ENCODE measurements at regions not wholly inside any gene's neighbourhood (a gene's known extent, or its start where the extent isn't known, plus 50 kb on each side); places are given as distances from the start of the nearest gene placed in this dataset.

GRCh38 chr2:230599853-230600252 is 112.8 kb upstream of the CAB39 start:
- CTCF ChIA-PET, result no interaction called here

More at GRCh38 chr2:230599853-230600252, 112.8 kb upstream of the CAB39 start:
- Mint-ChIP-seq H3K27me3 (ENCODE audit: low read depth) (no peaks in the 10 kb centered on the region), H3K4me1 (peaks cover 5% of the 10 kb centered on the region), H3K36me3 (peaks cover 4% of the 10 kb centered on the region), H3K27ac (no peak overlapping the region), H3K9me3 (peaks cover 11% of the 10 kb centered on the region), H3K4me3 (no peak overlapping the region)
- DNase-seq (ENCODE audit: low spot score) (no peak), ATAC-seq (no peak)
- POLR2A ChIA-PET, result no interaction called here
- TF ChIP-seq ZSCAN18 (CRISPR knock-in tag; IDR thresholded peaks at IDR 0.05), result no peak
- TF ChIP-seq NFYB (CRISPR knock-in tag; conservative IDR thresholded peaks at IDR 0.05; ENCODE audit: low read depth), result no peak
- TF ChIP-seq RELA (CRISPR knock-in tag; IDR thresholded peaks at IDR 0.05; ENCODE audit: borderline replicate concordance), result no peak
- TF ChIP-seq, protein P1, sequence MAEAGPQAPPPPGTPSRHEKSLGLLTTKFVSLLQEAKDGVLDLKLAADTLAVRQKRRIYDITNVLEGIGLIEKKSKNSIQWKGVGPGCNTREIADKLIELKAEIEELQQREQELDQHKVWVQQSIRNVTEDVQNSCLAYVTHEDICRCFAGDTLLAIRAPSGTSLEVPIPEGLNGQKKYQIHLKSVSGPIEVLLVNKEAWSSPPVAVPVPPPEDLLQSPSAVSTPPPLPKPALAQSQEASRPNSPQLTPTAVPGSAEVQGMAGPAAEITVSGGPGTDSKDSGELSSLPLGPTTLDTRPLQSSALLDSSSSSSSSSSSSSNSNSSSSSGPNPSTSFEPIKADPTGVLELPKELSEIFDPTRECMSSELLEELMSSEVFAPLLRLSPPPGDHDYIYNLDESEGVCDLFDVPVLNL (CRISPR knock-in tag; IDR thresholded peaks at IDR 0.05; ENCODE audit: borderline replicate concordance, low read depth), result no peak
- TF ChIP-seq ZNF317 (CRISPR knock-in tag; IDR thresholded peaks at IDR 0.05; ENCODE audit: borderline replicate concordance, low read depth), result no peak
- no peak for TF ChIP-seq STAT6 (CRISPR knock-in tag; conservative IDR thresholded peaks at IDR 0.05; ENCODE audit: low read depth)
- TF ChIP-seq ZNF671 (CRISPR knock-in tag; IDR thresholded peaks at IDR 0.05), result no peak
- TF ChIP-seq USF2 (CRISPR knock-in tag; IDR thresholded peaks at IDR 0.05), result no peak
- TF ChIP-seq TEAD1 (CRISPR knock-in tag; IDR thresholded peaks at IDR 0.05), result no peak
- no peak for TF ChIP-seq ZNF512 (CRISPR knock-in tag; IDR thresholded peaks at IDR 0.05; ENCODE audit: borderline replicate concordance)
- TF ChIP-seq RORB (CRISPR knock-in tag; IDR thresholded peaks at IDR 0.05), result no peak
- TF ChIP-seq, protein P2, sequence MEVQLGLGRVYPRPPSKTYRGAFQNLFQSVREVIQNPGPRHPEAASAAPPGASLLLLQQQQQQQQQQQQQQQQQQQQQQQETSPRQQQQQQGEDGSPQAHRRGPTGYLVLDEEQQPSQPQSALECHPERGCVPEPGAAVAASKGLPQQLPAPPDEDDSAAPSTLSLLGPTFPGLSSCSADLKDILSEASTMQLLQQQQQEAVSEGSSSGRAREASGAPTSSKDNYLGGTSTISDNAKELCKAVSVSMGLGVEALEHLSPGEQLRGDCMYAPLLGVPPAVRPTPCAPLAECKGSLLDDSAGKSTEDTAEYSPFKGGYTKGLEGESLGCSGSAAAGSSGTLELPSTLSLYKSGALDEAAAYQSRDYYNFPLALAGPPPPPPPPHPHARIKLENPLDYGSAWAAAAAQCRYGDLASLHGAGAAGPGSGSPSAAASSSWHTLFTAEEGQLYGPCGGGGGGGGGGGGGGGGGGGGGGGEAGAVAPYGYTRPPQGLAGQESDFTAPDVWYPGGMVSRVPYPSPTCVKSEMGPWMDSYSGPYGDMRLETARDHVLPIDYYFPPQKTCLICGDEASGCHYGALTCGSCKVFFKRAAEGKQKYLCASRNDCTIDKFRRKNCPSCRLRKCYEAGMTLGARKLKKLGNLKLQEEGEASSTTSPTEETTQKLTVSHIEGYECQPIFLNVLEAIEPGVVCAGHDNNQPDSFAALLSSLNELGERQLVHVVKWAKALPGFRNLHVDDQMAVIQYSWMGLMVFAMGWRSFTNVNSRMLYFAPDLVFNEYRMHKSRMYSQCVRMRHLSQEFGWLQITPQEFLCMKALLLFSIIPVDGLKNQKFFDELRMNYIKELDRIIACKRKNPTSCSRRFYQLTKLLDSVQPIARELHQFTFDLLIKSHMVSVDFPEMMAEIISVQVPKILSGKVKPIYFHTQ (CRISPR knock-in tag; IDR thresholded peaks at IDR 0.05), result no peak
- TF ChIP-seq ZNF396 (CRISPR knock-in tag; IDR thresholded peaks at IDR 0.05; ENCODE audit: borderline replicate concordance), result no peak
- TF ChIP-seq E2F5 (CRISPR knock-in tag; IDR thresholded peaks at IDR 0.05), result no peak
- no peak for TF ChIP-seq SMAD3 (CRISPR knock-in tag; IDR thresholded peaks at IDR 0.05; ENCODE audit: borderline replicate concordance)
- no peak for TF ChIP-seq EMX1 (CRISPR knock-in tag; IDR thresholded peaks at IDR 0.05)
